Endothelial cell of umbilical vein (primary cell): ENCODE measurements at regions not wholly inside any gene's neighbourhood (a gene's known extent, or its start where the extent isn't known, plus 50 kb on each side); places are given as distances from the start of the nearest gene placed in this dataset.

Experiments
- BruUV-seq: library from RNA; stranded (reverse); fragments of 400-500 nt; replicated peaks from 2 replicates; lab custom pipeline; 2021; lab: Mats Ljungman, UMichigan
- CTCF ChIA-PET: fragments of 300-600, 350-600 bp; sonication (Branson Sonifier 250); formaldehyde crosslinking; loops from one replicate; lab custom pipeline; 2021; ENCODE audit warnings: antibody characterized with exemption, inconsistent platforms; lab: Charles Lee
- POLR2A ChIA-PET: fragments of 300-600, 350-600 bp; sonication (Branson Sonifier 250); formaldehyde crosslinking; loops from one replicate; lab custom pipeline; 2021; ENCODE audit warnings: antibody characterized with exemption, inconsistent platforms; lab: Charles Lee
- DNase-seq: peaks from one replicate; pipeline ENCODE4 v3.0.0-alpha.2; 2011; ENCODE audit warnings: low read depth, low spot score
- FAIRE-seq: peaks from 2 replicates; lab custom pipeline; 2011; peaks lifted over from hg19 to GRCh38; lab: Jason Lieb, UNC
- H2AFZ ChIP-seq: 2 replicates; pipeline ENCODE4 v1.6.0; 2012; ENCODE audit warnings: low read depth, low read length, control low read depth, inconsistent platforms
- H3K27ac ChIP-seq: 2 replicates; pipeline ENCODE4 v1.5.1; 2011; ENCODE audit warnings: low read depth, mild to moderate bottlenecking, control low read depth, low read length, moderate library complexity; ENCODE audit not compliant: insufficient read depth
- H3K27me3 ChIP-seq, 2 experiments: 2 replicates each; pipeline versions ENCODE4 v1.6.0 to v1.6.1; 2011; ENCODE audit warnings: low read length in 2 of 2, mixed read lengths in 1 of 2; ENCODE audit not compliant: control insufficient read depth in 2 of 2, insufficient read depth in 2 of 2
- H3K36me3 ChIP-seq, 2 experiments: 2 replicates in 1 of 2; 3 replicates in 1 of 2; pipeline ENCODE4 v1.5.1; 2011; ENCODE audit warnings: low read length in 2 of 2, mild to moderate bottlenecking in 1 of 2, moderate library complexity in 1 of 2; ENCODE audit not compliant: control insufficient read depth in 2 of 2, insufficient read depth in 2 of 2; ENCODE audit errors: extremely low read depth in 1 of 2
- H3K4me1 ChIP-seq: 3 replicates; pipeline ENCODE4 v1.5.1; 2011; ENCODE audit warnings: mild to moderate bottlenecking, low read length; ENCODE audit not compliant: control insufficient read depth, insufficient read depth; ENCODE audit errors: extremely low read depth
- H3K4me2 ChIP-seq: 2 replicates; pipeline ENCODE4 v1.6.1; 2011; ENCODE audit warnings: low read length, control low read depth, mixed read lengths; ENCODE audit not compliant: insufficient read depth
- H3K4me3 ChIP-seq, 3 experiments: fragments of 200-600 bp in 1 of 3; sonication (generic), shearing (Covaris generic) in 1 of 3; replicated peaks in 1 of 3; 2 replicates each; pipeline ENCODE4 v1.5.1; 2011 to 2016; ENCODE audit warnings: control low read depth in 3 of 3, low read length in 3 of 3, mild to moderate bottlenecking in 2 of 3, inconsistent platforms in 1 of 3, low read depth in 1 of 3, moderate library complexity in 1 of 3; ENCODE audit not compliant: insufficient read depth in 1 of 3
- H3K79me2 ChIP-seq: 2 replicates; pipeline ENCODE4 v1.6.0; 2012; ENCODE audit warnings: low read length, inconsistent platforms; ENCODE audit not compliant: control insufficient read depth, insufficient read depth
- H3K9ac ChIP-seq: replicated peaks from 2 replicates; pipeline ENCODE3; 2011; ENCODE audit warnings: low read length, control low read depth; ENCODE audit not compliant: insufficient read depth; ENCODE audit errors: extremely low read depth
- H3K9me1 ChIP-seq: replicated peaks from 3 replicates; pipeline ENCODE4 v1.6.0; 2011; ENCODE audit warnings: mild to moderate bottlenecking, low read length; ENCODE audit not compliant: control insufficient read depth, insufficient read depth; ENCODE audit errors: extremely low read depth
- H3K9me3 ChIP-seq: replicated peaks from 2 replicates; pipeline ENCODE4 v1.5.1; 2012; ENCODE audit warnings: low read length, inconsistent platforms; ENCODE audit not compliant: control insufficient read depth, insufficient read depth
- H4K20me1 ChIP-seq: replicated peaks from 2 replicates; pipeline ENCODE3; 2011; ENCODE audit warnings: mild to moderate bottlenecking, low read length; ENCODE audit not compliant: control insufficient read depth, insufficient read depth; ENCODE audit errors: extremely low read depth
- CTCF ChIP-seq, 2 donors: IDR thresholded peaks; 1 replicate in 1 of 2; 2 replicates in 1 of 2; pipeline ENCODE4 v1.5.1; 2011; ENCODE audit warnings: low read length in 2 of 2, mild to moderate bottlenecking in 2 of 2, moderate library complexity in 2 of 2, control low read depth in 1 of 2, inconsistent platforms in 1 of 2, low read depth in 1 of 2; ENCODE audit not compliant: insufficient read depth in 1 of 2; ENCODE audit errors: extremely low read depth in 1 of 2
- EZH2 ChIP-seq: IDR thresholded peaks from 2 replicates; pipeline ENCODE4 v1.6.1; 2012; ENCODE audit warnings: borderline replicate concordance, low read depth, mild to moderate bottlenecking, moderate library complexity, low read length, inconsistent platforms; ENCODE audit not compliant: severe bottlenecking
- FOS ChIP-seq: IDR thresholded peaks from 2 replicates; pipeline ENCODE4 v1.6.1; 2011; ENCODE audit warnings: mild to moderate bottlenecking, low read length, moderate library complexity, borderline replicate concordance; ENCODE audit not compliant: insufficient read depth
- GATA2 ChIP-seq: IDR thresholded peaks from 2 replicates; pipeline ENCODE4 v1.7.0; 2011; ENCODE audit warnings: low read depth, mild to moderate bottlenecking, moderate library complexity, mixed read lengths, low read length; ENCODE audit not compliant: insufficient read length, insufficient read depth
- JUN ChIP-seq: IDR thresholded peaks from 2 replicates; pipeline ENCODE4 v1.6.1; 2011; ENCODE audit warnings: borderline replicate concordance, low read depth; ENCODE audit not compliant: insufficient read length, insufficient read depth
- MYC ChIP-seq: IDR thresholded peaks from one replicate; pipeline ENCODE4 v1.6.1; 2011; ENCODE audit warnings: mild to moderate bottlenecking, low read depth, low read length
- POLR2A ChIP-seq: IDR thresholded peaks from 2 replicates; pipeline ENCODE4 v1.6.1; 2012; ENCODE audit warnings: low read depth, mild to moderate bottlenecking, control low read depth, low read length
- POLR2AphosphoS5 ChIP-seq: IDR thresholded peaks from 2 replicates; pipeline ENCODE4 v1.6.1; 2012; ENCODE audit warnings: low read depth, mild to moderate bottlenecking, control low read depth, low read length, moderate library complexity; ENCODE audit not compliant: insufficient read depth
- dilution Hi-C: fragments of 300-500 bp; cut with MboI; formaldehyde crosslinking; loops from one replicate; pipeline ENCODE4 v1.15.0; 2019; ENCODE audit warnings: low sequenced_read_pairs; ENCODE audit not compliant: extremely low pct_ligation_motif_present
- intact Hi-C: fragments of 100-400 bp; cut with micrococcal nuclease; formaldehyde crosslinking; loops from one replicate; pipeline ENCODE4 v1.10.0; 2022
- TF ChIP-seq, protein P1 (sequence below): IDR thresholded peaks from 2 replicates; pipeline ENCODE4 v1.6.1; 2011; ENCODE audit not compliant: insufficient read depth, insufficient read length

DNA sequence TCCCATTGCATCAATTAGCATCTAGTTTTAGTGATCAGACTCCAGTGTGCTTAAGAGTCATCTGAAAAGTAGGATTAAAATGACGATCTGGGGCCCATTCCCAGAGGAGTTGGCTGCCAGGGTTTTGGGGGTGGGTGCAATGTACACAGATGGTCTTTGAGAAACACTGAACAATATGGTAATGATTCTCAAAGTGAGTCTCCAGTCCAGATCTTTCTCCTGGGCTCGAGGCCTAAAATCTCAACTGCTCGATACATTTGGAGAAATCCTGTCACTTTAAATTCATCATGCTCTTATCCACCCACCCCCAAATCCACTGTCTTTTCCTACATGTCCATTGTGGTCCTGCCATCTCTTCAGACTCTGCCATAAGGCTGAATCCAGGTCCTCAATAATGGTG, 80.7 kb upstream of the MYLIP start:
- Histone ChIP-seq H4K20me1 (no peaks in the 10 kb centered on the region), H3K27ac (no peak overlapping the region), H3K9me1 (no peaks in the 10 kb centered on the region), H3K9me3 (no peaks in the 10 kb centered on the region), H3K4me3 (no peak overlapping the region), H3K9ac (no peak overlapping the region), H3K4me2 (no peak overlapping the region), H3K79me2 (no peaks in the 10 kb centered on the region), H3K4me1 (no peaks in the 10 kb centered on the region), H3K27me3 (no peaks in the 10 kb centered on the region), H2AFZ (no peak overlapping the region), H3K36me3 (no peaks in the 10 kb centered on the region)
- no peak for FAIRE-seq
- TF ChIP-seq GATA2 (no peak), FOS (no peak), JUN (no peak), POLR2A (no peak), EZH2 (no peak), MYC (no peak), POLR2AphosphoS5 (no peak), CTCF (IDR thresholded peaks at IDR 0.05; ENCODE audit: extremely low read depth in 1 of 2, insufficient read depth in 1 of 2, low read depth in 1 of 2, low read length in 2 of 2) (no peak)
- TF ChIP-seq, protein P1, sequence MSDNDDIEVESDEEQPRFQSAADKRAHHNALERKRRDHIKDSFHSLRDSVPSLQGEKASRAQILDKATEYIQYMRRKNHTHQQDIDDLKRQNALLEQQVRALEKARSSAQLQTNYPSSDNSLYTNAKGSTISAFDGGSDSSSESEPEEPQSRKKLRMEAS: no peak
- BruUV-seq: no TSS peak
- dilution Hi-C loops: no loop called here
- no peak for DNase-seq
- intact Hi-C loops: no loop called here
- ChIA-PET POLR2A (no interaction called here), CTCF (interaction anchor here (0.6 kb wide), 1 partner anchor 9 kb away, joined by 3 read pairs; no protein-coding TSS in a partner anchor)
